IMR-90 (cell line): ENCODE measurements at regions not wholly inside any gene's neighbourhood (a gene's known extent, or its start where the extent isn't known, plus 50 kb on each side); places are given as distances from the start of the nearest gene placed in this dataset.
"Not testable (repeated sequence)": the region's sequence is repeated elsewhere in the genome, so short reads cannot be mapped to it uniquely, and the experiment has no call there.

ENCODE experiments used
- ATAC-seq: fragments of 200-7000 bp; cut with Tn5 transposase; 2 replicates; pipeline ENCODE4 v1.9.1; 2020; ENCODE audit warnings: low read depth, mild to moderate bottlenecking, moderate library complexity
- BruUV-seq: library from RNA; stranded (reverse); fragments of 400-500 nt; replicated peaks from 2 replicates; lab custom pipeline; 2021; lab: Mats Ljungman, UMichigan
- CTCF ChIA-PET: fragments of 300-600 bp; formaldehyde crosslinking; extraction: SDS; loops from one replicate; lab custom pipeline; 2021; ENCODE audit warnings: antibody characterized with exemption; lab: Yijun Ruan, JAX
- POLR2A ChIA-PET: fragments of 300-600 bp; sonication (Branson Sonifier 250); formaldehyde crosslinking; loops from one replicate; lab custom pipeline; 2022; ENCODE audit warnings: antibody characterized with exemption; ENCODE audit not compliant: unreplicated experiment; lab: Charles Lee
- DNase-seq: peaks from one replicate; pipeline ENCODE4 v3.0.0; 2013
- H2AFZ ChIP-seq: replicated peaks from 2 replicates; pipeline ENCODE3; 2013; ENCODE audit warnings: low read length, mild to moderate bottlenecking; ENCODE audit not compliant: poor library complexity
- H2AK5ac ChIP-seq: 2 replicates; pipeline ENCODE4 v1.6.1; 2013; ENCODE audit warnings: low read depth, low read length, inconsistent platforms
- H2AK9ac ChIP-seq: replicated peaks from 2 replicates; pipeline ENCODE3; 2013; ENCODE audit warnings: mild to moderate bottlenecking, low read depth, low read length, moderate library complexity; ENCODE audit not compliant: poor library complexity
- H2BK120ac ChIP-seq: 2 replicates; pipeline ENCODE4 v1.6.1; 2013; ENCODE audit warnings: low read depth, low read length, inconsistent platforms
- H2BK15ac ChIP-seq: 3 replicates; pipeline ENCODE4 v1.6.1; 2013; ENCODE audit warnings: low read depth, low read length, inconsistent platforms
- H2BK20ac ChIP-seq: 2 replicates; pipeline ENCODE4 v1.6.1; 2013; ENCODE audit warnings: low read depth, mild to moderate bottlenecking, inconsistent platforms, low read length, moderate library complexity
- H2BK5ac ChIP-seq: 2 replicates; pipeline ENCODE4 v1.6.1; 2013; ENCODE audit warnings: mild to moderate bottlenecking, low read depth, low read length, inconsistent platforms; ENCODE audit not compliant: poor library complexity, severe bottlenecking
- H3K14ac ChIP-seq: replicated peaks from 2 replicates; pipeline ENCODE4 v1.6.1; 2013; ENCODE audit warnings: low read depth, low read length, inconsistent platforms
- H3K18ac ChIP-seq: 2 replicates; pipeline ENCODE4 v1.6.1; 2013; ENCODE audit warnings: low read depth, low read length, control low read depth
- H3K23ac ChIP-seq: 2 replicates; pipeline ENCODE4 v1.6.1; 2013; ENCODE audit warnings: low read depth, low read length, inconsistent platforms
- H3K27ac ChIP-seq: 2 replicates; pipeline ENCODE4 v1.5.1; 2013; ENCODE audit warnings: mild to moderate bottlenecking, control low read depth, low read length; ENCODE audit not compliant: insufficient read depth
- H3K27me3 ChIP-seq: 2 replicates; pipeline ENCODE4 v1.6.1; 2013; ENCODE audit warnings: low read length; ENCODE audit not compliant: control insufficient read depth, insufficient read depth
- H3K36me3 ChIP-seq: 2 replicates; pipeline ENCODE4 v1.6.1; 2013; ENCODE audit warnings: low read length, mixed read lengths; ENCODE audit not compliant: control insufficient read depth, insufficient read depth
- H3K4ac ChIP-seq: 2 replicates; pipeline ENCODE4 v1.6.1; 2013; ENCODE audit warnings: low read depth, low read length, inconsistent platforms
- H3K4me1 ChIP-seq: 2 replicates; pipeline ENCODE4 v1.6.1; 2013; ENCODE audit warnings: low read length, mixed read lengths; ENCODE audit not compliant: control insufficient read depth, insufficient read depth
- H3K4me2 ChIP-seq: 2 replicates; pipeline ENCODE4 v1.6.1; 2013; ENCODE audit warnings: low read depth, mild to moderate bottlenecking, control low read depth, low read length, moderate library complexity
- H3K4me3 ChIP-seq: 2 replicates; pipeline ENCODE4 v1.5.1; 2013; ENCODE audit warnings: low read depth, mild to moderate bottlenecking, control low read depth, low read length, moderate library complexity; ENCODE audit not compliant: insufficient read depth
- H3K56ac ChIP-seq: 2 replicates; pipeline ENCODE4 v1.6.1; 2013; ENCODE audit warnings: low read length, inconsistent platforms; ENCODE audit not compliant: insufficient read depth; ENCODE audit errors: extremely low read depth
- H3K79me1 ChIP-seq, 2 experiments: 2 replicates each; pipeline ENCODE4 v1.6.1; 2013; ENCODE audit warnings: low read length in 2 of 2, inconsistent platforms in 1 of 2, low read depth in 1 of 2
- H3K9ac ChIP-seq: 2 replicates; pipeline ENCODE4 v1.6.1; 2013; ENCODE audit warnings: low read depth, low read length, control low read depth
- H3K9me1 ChIP-seq: 2 replicates; pipeline ENCODE4 v1.6.1; 2013; ENCODE audit warnings: low read length, inconsistent platforms; ENCODE audit not compliant: insufficient read depth
- H3K9me3 ChIP-seq: 2 replicates; pipeline ENCODE4 v1.6.1; 2013; ENCODE audit warnings: low read length; ENCODE audit not compliant: control insufficient read depth, insufficient read depth
- H4K20me1 ChIP-seq: 2 replicates; pipeline ENCODE4 v1.6.1; 2013; ENCODE audit warnings: low read length, inconsistent platforms; ENCODE audit not compliant: insufficient read depth
- H4K5ac ChIP-seq: 2 replicates; pipeline ENCODE4 v1.6.1; 2013; ENCODE audit warnings: mild to moderate bottlenecking, low read depth, low read length, control low read depth
- H4K8ac ChIP-seq, 2 experiments: 2 replicates each; pipeline ENCODE4 v1.6.1; 2013; ENCODE audit warnings: low read depth in 2 of 2, low read length in 2 of 2, control low read depth in 1 of 2, inconsistent platforms in 1 of 2
- H4K91ac ChIP-seq: 2 replicates; pipeline ENCODE4 v1.6.1; 2013; ENCODE audit warnings: low read depth, low read length, inconsistent platforms; ENCODE audit not compliant: insufficient read depth
- WGBS, 2 experiments: methylation state at CpG; one replicate each; pipeline versions ENCODE4 v1.1.5 to v1.1.7; 2013; ENCODE audit warnings: missing lambda C conversion rate in 2 of 2; ENCODE audit not compliant: insufficient read length in 1 of 2; ENCODE audit errors: extremely low coverage in 2 of 2; 5-methylcytosine and 5-hydroxymethylcytosine counted together
- dilution Hi-C: fragments of 300-500 bp; cut with HindIII; formaldehyde crosslinking; loops from one replicate; pipeline ENCODE4 v1.14.3; 2018; ENCODE audit warnings: low sequenced_read_pairs; ENCODE audit not compliant: unreplicated experiment
- in situ Hi-C: fragments of 300-500 bp; cut with MboI; formaldehyde crosslinking; loops from 3 replicates; pipeline ENCODE4 v1.14.3; 2019; ENCODE audit warnings: low sequenced_read_pairs, inconsistent platforms, mixed read lengths
- intact Hi-C: fragments of 100-400 bp; cut with micrococcal nuclease; formaldehyde crosslinking; loops from 2 replicates; pipeline ENCODE4 v1.10.0; 2022

GRCh38 chr12:8282181-8282580 is 54.8 kb upstream of the FAM90A1 start:
- H3K27ac ChIP-seq, H2BK15ac ChIP-seq, POLR2A ChIA-PET, H3K79me1 ChIP-seq, H3K4me1 ChIP-seq, H2BK120ac ChIP-seq, BruUV-seq, H4K20me1 ChIP-seq, H3K23ac ChIP-seq, in situ Hi-C loops, H2AK5ac ChIP-seq, CTCF ChIA-PET, dilution Hi-C loops, H3K4me2 ChIP-seq, H3K9ac ChIP-seq, intact Hi-C loops, H2AK9ac ChIP-seq, ATAC-seq, H4K91ac ChIP-seq, H2AFZ ChIP-seq, H3K36me3 ChIP-seq, H2BK5ac ChIP-seq, H4K5ac ChIP-seq, H3K14ac ChIP-seq, H3K27me3 ChIP-seq, H4K8ac ChIP-seq, H3K4ac ChIP-seq, H3K9me3 ChIP-seq, H2BK20ac ChIP-seq, H3K56ac ChIP-seq, H3K18ac ChIP-seq, H3K4me3 ChIP-seq, H3K9me1 ChIP-seq: not testable (repeated sequence)
- peak; percentile 43 for DNase-seq
- WGBS, 2 experiments = no CpG with 5 or more reads among the region's 11 CpGs

- H2AFZ ChIP-seq, H3K4ac ChIP-seq, H2AK5ac ChIP-seq, H3K18ac ChIP-seq, H2BK15ac ChIP-seq, H2AK9ac ChIP-seq, H3K36me3 ChIP-seq, BruUV-seq, H3K4me2 ChIP-seq, H3K4me1 ChIP-seq, H3K27ac ChIP-seq, H4K20me1 ChIP-seq, H2BK20ac ChIP-seq, H3K9ac ChIP-seq, H2BK5ac ChIP-seq, dilution Hi-C loops, DNase-seq, CTCF ChIA-PET, H3K14ac ChIP-seq, H3K56ac ChIP-seq, ATAC-seq, H4K8ac ChIP-seq, H3K9me1 ChIP-seq, H4K5ac ChIP-seq, POLR2A ChIA-PET, in situ Hi-C loops, H3K9me3 ChIP-seq, intact Hi-C loops, H3K79me1 ChIP-seq, H3K27me3 ChIP-seq, H2BK120ac ChIP-seq, H4K91ac ChIP-seq, H3K23ac ChIP-seq, H3K4me3 ChIP-seq: not testable (repeated sequence)
- WGBS, 2 experiments = 90% methylated on average over 2 of the region's 10 CpGs; no CpG with 5 or more reads in 1 of the 2 experiments
Measured at GRCh38 chr12:8285681-8286080, 58.3 kb upstream of the FAM90A1 start.
